GM12878 (cell line): ENCODE measurements at regions not wholly inside any gene's neighbourhood (a gene's known extent, or its start where the extent isn't known, plus 50 kb on each side); places are given as distances from the start of the nearest gene placed in this dataset.

Experiments used
- ASH2L ChIP-seq: fragments of 300-600, 200-600 bp; sonication (generic); IDR thresholded peaks from 2 replicates; pipeline ENCODE4 v1.6.1; 2017; ENCODE audit warnings: low read depth, mild to moderate bottlenecking, borderline replicate concordance
- ATF3 ChIP-seq: IDR thresholded peaks from 2 replicates; pipeline ENCODE4 v1.6.1; 2011; ENCODE audit warnings: low read depth, mild to moderate bottlenecking, low read length, moderate library complexity, borderline replicate concordance; ENCODE audit errors: extremely low read depth
- CEBPB ChIP-seq, 2 experiments: fragments of 150-350 bp in 1 of 2; IDR thresholded peaks; 2 replicates each; pipeline ENCODE4 v1.6.1; 2012 to 2014; ENCODE audit warnings: low read depth in 2 of 2, low read length in 2 of 2, borderline replicate concordance in 1 of 2, inconsistent platforms in 1 of 2
- CHD4 ChIP-seq: fragments of 200-600 bp; sonication (generic); IDR thresholded peaks from 2 replicates; pipeline ENCODE4 v1.6.1; 2016; ENCODE audit warnings: mild to moderate bottlenecking
- CTCF ChIP-seq, 3 experiments: IDR thresholded peaks in 2 of 3; conservative IDR thresholded peaks in 1 of 3; 2 replicates each; pipeline ENCODE4 v1.5.1; 2011; ENCODE audit warnings: low read depth in 3 of 3, low read length in 3 of 3, mild to moderate bottlenecking in 3 of 3, control low read depth in 2 of 3, moderate library complexity in 2 of 3, inconsistent platforms in 1 of 3, mixed read lengths in 1 of 3; ENCODE audit not compliant: control insufficient read depth in 2 of 3, insufficient read depth in 1 of 3; ENCODE audit errors: extremely low read depth in 1 of 3
- POLR2A ChIP-seq: IDR thresholded peaks from 2 replicates; pipeline ENCODE4 v1.6.1; 2011; ENCODE audit warnings: low read depth, mild to moderate bottlenecking, low read length
- POLR2AphosphoS5 ChIP-seq: IDR thresholded peaks from 2 replicates; pipeline ENCODE4 v1.6.1; 2011; ENCODE audit warnings: mild to moderate bottlenecking, low read length, inconsistent platforms
- RAD21 ChIP-seq: IDR thresholded peaks from 2 replicates; pipeline ENCODE4 v1.6.1; 2011; ENCODE audit warnings: mild to moderate bottlenecking, low read depth, low read length, moderate library complexity; ENCODE audit not compliant: insufficient read depth
- RELB ChIP-seq: fragments of 450-650 bp; IDR thresholded peaks from 2 replicates; pipeline ENCODE4 v1.6.1; 2017; ENCODE audit warnings: low read depth, mild to moderate bottlenecking, moderate library complexity
- SIN3A ChIP-seq: IDR thresholded peaks from 2 replicates; pipeline ENCODE4 v1.6.1; 2012; ENCODE audit warnings: low read depth, low read length, improper control_type of control experiment
- ZBTB11 ChIP-seq: fragments of 450-650 bp; formaldehyde crosslinking; IDR thresholded peaks from 2 replicates; pipeline ENCODE4 v1.5.0; 2022; ENCODE audit warnings: mild to moderate bottlenecking, missing genetic modification characterization

- TF ChIP-seq RAD21 (no peak), ASH2L (no peak), ZBTB11 (CRISPR knock-in tag) (no peak), SIN3A (no peak), POLR2AphosphoS5 (no peak), RELB (no peak), ATF3 (no peak), CHD4 (no peak), CEBPB (IDR thresholded peaks at IDR 0.05; ENCODE audit: borderline replicate concordance in 1 of 2, low read depth in 2 of 2, low read length in 2 of 2) (no peak), POLR2A (no peak), CTCF (IDR thresholded peaks at IDR 0.05 in 2 of 3, conservative IDR thresholded peaks at IDR 0.05 in 1 of 3; ENCODE audit: control insufficient read depth in 2 of 3, extremely low read depth in 1 of 3, insufficient read depth in 1 of 3, low read depth in 3 of 3, low read length in 3 of 3) (no peak)
Measured at GRCh38 chr12:58812214-58812613, 108.1 kb downstream of the LRIG3 start.
